ENCODE measurements at regions not wholly inside any gene's neighbourhood (a gene's known extent, or its start where the extent isn't known, plus 50 kb on each side); places are given as distances from the start of the nearest gene placed in this dataset.

DNA sequence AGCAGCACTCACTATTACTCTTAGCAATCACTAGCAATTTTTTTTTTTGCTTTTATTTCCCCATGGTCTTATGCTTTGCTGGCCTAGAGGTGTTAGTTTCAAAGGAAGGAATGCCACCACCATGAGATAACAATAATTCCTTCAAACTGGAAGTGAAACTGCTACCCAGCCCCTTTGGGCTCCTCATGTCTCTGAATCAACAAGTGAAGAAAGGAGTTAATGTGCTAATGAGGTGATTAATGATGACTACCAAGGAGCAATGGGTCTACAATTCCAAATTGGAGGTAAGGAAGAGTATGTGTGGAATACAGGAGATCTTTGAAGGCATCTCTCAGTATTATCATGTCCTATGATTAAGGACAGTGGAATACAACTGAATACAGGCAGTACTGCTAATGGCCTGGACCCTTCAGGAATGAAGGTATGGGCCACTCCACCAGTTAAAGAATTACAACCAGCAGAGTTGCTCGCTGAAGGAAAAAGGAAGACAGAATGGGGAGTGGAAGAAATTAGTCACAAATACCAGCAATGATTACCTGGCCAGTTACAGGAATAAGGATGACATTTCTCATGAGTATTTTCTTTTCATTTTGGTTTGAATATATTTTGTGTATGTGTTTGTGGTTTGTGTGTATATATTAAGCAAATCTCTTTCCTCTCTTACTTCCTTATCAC lies 652.9 kb downstream of the ADGRL2 start:
- H3K9me3 ChIP-seq (ENCODE audit: control insufficient read depth, low read depth, low read length), result no peaks in the 10 kb centered on the region
- no peak overlapping the region for H3K27ac ChIP-seq (ENCODE audit: low read length)
- H3K4me1 ChIP-seq (ENCODE audit: control insufficient read depth, low read depth, low read length), result no peaks in the 10 kb centered on the region
- H3K27me3 ChIP-seq (ENCODE audit: control insufficient read depth, insufficient read depth, low read length), result no peaks in the 10 kb centered on the region
- H3K9ac ChIP-seq (ENCODE audit: low read length), result no peak overlapping the region
- H3K36me3 ChIP-seq (ENCODE audit: control insufficient read depth, low read depth, low read length), result no peaks in the 10 kb centered on the region
- H3K4me3 ChIP-seq (ENCODE audit: low read length), result no peak overlapping the region

DNA sequence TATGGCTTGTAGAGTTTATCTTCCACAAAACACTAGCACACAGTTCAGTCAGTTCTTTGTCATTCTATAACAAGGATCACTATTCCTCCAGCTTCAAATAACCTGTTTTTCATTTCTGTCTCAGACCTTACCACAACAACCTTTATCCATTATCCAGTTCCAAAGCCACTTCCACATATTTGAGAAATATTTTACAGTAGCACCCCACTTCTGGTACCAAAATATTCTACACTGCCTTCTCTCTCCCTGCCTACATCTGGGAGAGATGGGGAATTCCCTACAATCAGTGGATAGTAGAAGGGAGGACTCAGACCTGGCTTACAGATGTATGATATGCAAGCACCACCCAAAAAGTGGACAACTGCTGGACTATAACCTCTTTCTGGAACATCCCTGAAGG lies 651.4 kb downstream of the ADGRL2 start:
- no peak overlapping the region for H3K4me3 ChIP-seq (ENCODE audit: low read length)
- H3K27me3 ChIP-seq (ENCODE audit: control insufficient read depth, insufficient read depth, low read length), result no peaks in the 10 kb centered on the region
- no peaks in the 10 kb centered on the region for H3K9me3 ChIP-seq (ENCODE audit: control insufficient read depth, low read depth, low read length)
- no peak overlapping the region for H3K27ac ChIP-seq (ENCODE audit: low read length)
- H3K9ac ChIP-seq (ENCODE audit: low read length), result no peak overlapping the region
- no peaks in the 10 kb centered on the region for H3K4me1 ChIP-seq (ENCODE audit: control insufficient read depth, low read depth, low read length)
- H3K36me3 ChIP-seq (ENCODE audit: control insufficient read depth, low read depth, low read length), result no peaks in the 10 kb centered on the region

DNA sequence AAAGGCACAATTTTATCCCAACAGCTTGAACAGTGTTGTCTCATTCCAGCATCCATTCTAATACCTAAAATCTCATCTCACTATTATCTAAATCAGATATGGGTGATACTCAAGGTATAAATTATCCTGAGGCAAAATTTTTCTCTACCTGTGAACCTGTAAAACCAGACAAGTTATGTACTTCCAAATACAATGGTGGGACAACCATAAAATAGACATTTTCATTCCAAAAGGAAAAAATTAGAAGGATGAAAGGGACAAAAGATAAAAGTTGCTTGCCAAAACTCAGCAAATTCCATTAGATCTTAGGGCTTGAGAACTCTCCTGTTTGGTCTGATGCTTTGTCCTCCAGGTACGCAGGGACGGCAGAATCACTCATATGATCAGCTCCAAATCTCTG lies 650.5 kb downstream of the ADGRL2 start:
- no peaks in the 10 kb centered on the region for H3K27me3 ChIP-seq (ENCODE audit: control insufficient read depth, insufficient read depth, low read length)
- no peaks in the 10 kb centered on the region for H3K4me1 ChIP-seq (ENCODE audit: control insufficient read depth, low read depth, low read length)
- no peak overlapping the region for H3K9ac ChIP-seq (ENCODE audit: low read length)
- H3K27ac ChIP-seq (ENCODE audit: low read length), result no peak overlapping the region
- no peaks in the 10 kb centered on the region for H3K36me3 ChIP-seq (ENCODE audit: control insufficient read depth, low read depth, low read length)
- no peak overlapping the region for H3K4me3 ChIP-seq (ENCODE audit: low read length)
- no peaks in the 10 kb centered on the region for H3K9me3 ChIP-seq (ENCODE audit: control insufficient read depth, low read depth, low read length)

- Histone ChIP-seq H3K4me3 (ENCODE audit: low read length) (no peak overlapping the region), H3K9ac (ENCODE audit: low read length) (no peak overlapping the region), H3K9me3 (ENCODE audit: control insufficient read depth, low read depth, low read length) (no peaks in the 10 kb centered on the region), H3K4me1 (ENCODE audit: control insufficient read depth, low read depth, low read length) (no peaks in the 10 kb centered on the region), H3K27me3 (ENCODE audit: control insufficient read depth, insufficient read depth, low read length) (no peaks in the 10 kb centered on the region), H3K36me3 (ENCODE audit: control insufficient read depth, low read depth, low read length) (no peaks in the 10 kb centered on the region), H3K27ac (ENCODE audit: low read length) (no peak overlapping the region)
These were observed 648.8 kb downstream of the ADGRL2 start for GRCh38 chr1:82449506-82450057.

- no peaks in the 10 kb centered on the region for H3K9me3 ChIP-seq (ENCODE audit: control insufficient read depth, low read depth, low read length)
- H3K9ac ChIP-seq (ENCODE audit: low read length), result no peak overlapping the region
- no peak overlapping the region for H3K4me3 ChIP-seq (ENCODE audit: low read length)
- H3K27me3 ChIP-seq (ENCODE audit: control insufficient read depth, insufficient read depth, low read length), result no peaks in the 10 kb centered on the region
- no peaks in the 10 kb centered on the region for H3K4me1 ChIP-seq (ENCODE audit: control insufficient read depth, low read depth, low read length)
- no peaks in the 10 kb centered on the region for H3K36me3 ChIP-seq (ENCODE audit: control insufficient read depth, low read depth, low read length)
- H3K27ac ChIP-seq (ENCODE audit: low read length), result no peak overlapping the region
These were observed 646.2 kb downstream of the ADGRL2 start for GRCh38 chr1:82446955-82447354.

DNA sequence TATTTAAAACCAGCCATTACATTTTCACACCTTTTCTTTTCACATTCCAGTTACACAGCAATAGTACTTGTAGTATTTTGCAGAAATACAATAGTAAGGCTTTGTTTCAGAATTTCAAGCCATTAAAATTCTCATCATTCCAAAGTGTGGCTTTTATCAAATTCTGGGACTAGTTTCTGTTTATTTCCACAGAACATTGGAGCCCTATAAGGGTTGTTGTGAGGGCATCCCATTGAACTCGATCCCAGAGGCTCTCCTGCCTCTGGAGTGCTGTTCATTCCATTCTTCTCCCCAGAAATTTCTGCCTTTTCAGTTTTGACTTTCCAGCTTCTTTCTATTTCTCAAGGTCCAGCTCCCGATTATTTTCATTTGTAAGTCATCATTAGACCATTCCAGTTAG lies 645.5 kb downstream of the ADGRL2 start:
- Histone ChIP-seq H3K4me1 (ENCODE audit: control insufficient read depth, low read depth, low read length) (no peaks in the 10 kb centered on the region), H3K4me3 (ENCODE audit: low read length) (no peak overlapping the region), H3K27me3 (ENCODE audit: control insufficient read depth, insufficient read depth, low read length) (no peaks in the 10 kb centered on the region), H3K27ac (ENCODE audit: low read length) (no peak overlapping the region), H3K9me3 (ENCODE audit: control insufficient read depth, low read depth, low read length) (no peaks in the 10 kb centered on the region), H3K36me3 (ENCODE audit: control insufficient read depth, low read depth, low read length) (no peaks in the 10 kb centered on the region), H3K9ac (ENCODE audit: low read length) (no peak overlapping the region)

DNA sequence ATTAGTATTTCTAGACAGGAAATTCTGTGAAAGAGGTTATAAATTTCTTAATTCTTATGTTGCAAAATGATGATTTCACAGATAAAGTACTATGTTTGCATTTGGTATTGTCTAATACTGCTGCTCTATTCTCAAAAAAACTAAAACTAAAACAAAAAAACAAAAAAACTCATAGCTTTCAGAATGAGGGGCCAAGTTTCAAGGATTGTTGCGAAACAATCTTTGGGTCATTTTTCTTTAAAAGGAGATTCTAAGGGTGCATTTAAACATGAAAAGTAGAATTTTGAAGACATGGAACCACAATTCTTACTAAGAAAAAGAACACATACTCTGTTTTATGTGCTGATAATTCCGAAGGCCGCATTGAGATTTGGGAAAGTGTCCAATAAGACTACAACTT lies 645.1 kb downstream of the ADGRL2 start:
- Histone ChIP-seq H3K27me3 (ENCODE audit: control insufficient read depth, insufficient read depth, low read length) (no peaks in the 10 kb centered on the region), H3K4me1 (ENCODE audit: control insufficient read depth, low read depth, low read length) (no peaks in the 10 kb centered on the region), H3K9me3 (ENCODE audit: control insufficient read depth, low read depth, low read length) (no peaks in the 10 kb centered on the region), H3K9ac (ENCODE audit: low read length) (no peak overlapping the region), H3K4me3 (ENCODE audit: low read length) (no peak overlapping the region), H3K27ac (ENCODE audit: low read length) (no peak overlapping the region), H3K36me3 (ENCODE audit: control insufficient read depth, low read depth, low read length) (no peaks in the 10 kb centered on the region)

DNA sequence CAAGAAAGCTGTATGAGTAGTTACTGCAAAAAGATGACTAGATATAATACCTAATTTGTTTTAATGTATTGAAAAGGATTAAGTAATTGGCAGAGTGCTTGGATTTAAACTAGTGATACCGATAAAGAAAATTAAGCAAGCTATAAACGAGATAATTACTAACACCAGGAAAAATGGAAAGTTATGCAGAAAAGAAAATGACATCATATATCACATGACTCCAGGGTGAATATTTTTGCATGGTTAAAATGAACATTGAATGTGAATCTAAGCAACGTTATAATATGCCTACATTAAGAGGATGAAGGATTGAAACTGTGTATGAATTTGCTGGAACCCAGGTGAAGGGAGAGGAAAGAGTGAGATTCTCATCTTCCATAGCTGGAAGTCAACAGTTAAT lies 644.4 kb downstream of the ADGRL2 start:
- H3K27me3 ChIP-seq (ENCODE audit: control insufficient read depth, insufficient read depth, low read length), result no peaks in the 10 kb centered on the region
- H3K9me3 ChIP-seq (ENCODE audit: control insufficient read depth, low read depth, low read length), result no peaks in the 10 kb centered on the region
- no peak overlapping the region for H3K9ac ChIP-seq (ENCODE audit: low read length)
- no peaks in the 10 kb centered on the region for H3K4me1 ChIP-seq (ENCODE audit: control insufficient read depth, low read depth, low read length)
- H3K4me3 ChIP-seq (ENCODE audit: low read length), result no peak overlapping the region
- H3K36me3 ChIP-seq (ENCODE audit: control insufficient read depth, low read depth, low read length), result no peaks in the 10 kb centered on the region
- no peak overlapping the region for H3K27ac ChIP-seq (ENCODE audit: low read length)

DNA sequence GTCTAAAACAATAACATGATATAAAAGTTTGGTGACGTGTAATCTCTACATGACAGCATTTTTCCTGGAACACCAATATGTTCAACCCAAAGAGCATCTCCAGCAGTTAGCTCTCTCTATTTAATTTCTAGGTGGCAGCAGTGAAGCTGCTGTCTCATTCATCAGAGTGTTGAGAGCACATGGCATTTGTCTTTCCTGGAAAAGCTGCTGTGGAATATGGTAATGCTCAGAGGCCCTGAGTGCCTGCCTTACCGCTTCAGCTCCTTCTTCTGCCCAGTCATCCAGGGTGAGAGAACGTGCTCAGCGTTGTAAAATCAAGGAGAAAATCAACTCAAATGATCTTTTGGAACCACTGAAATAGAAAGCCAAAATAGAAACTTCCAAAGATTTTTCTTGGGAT lies 640.7 kb downstream of the ADGRL2 start:
- no peaks in the 10 kb centered on the region for H3K9me3 ChIP-seq (ENCODE audit: control insufficient read depth, low read depth, low read length)
- no peaks in the 10 kb centered on the region for H3K4me1 ChIP-seq (ENCODE audit: control insufficient read depth, low read depth, low read length)
- no peaks in the 10 kb centered on the region for H3K27me3 ChIP-seq (ENCODE audit: control insufficient read depth, insufficient read depth, low read length)
- no peak overlapping the region for H3K4me3 ChIP-seq (ENCODE audit: low read length)
- H3K27ac ChIP-seq (ENCODE audit: low read length), result no peak overlapping the region
- no peaks in the 10 kb centered on the region for H3K36me3 ChIP-seq (ENCODE audit: control insufficient read depth, low read depth, low read length)
- H3K9ac ChIP-seq (ENCODE audit: low read length), result no peak overlapping the region

- no peak overlapping the region for H3K4me3 ChIP-seq (ENCODE audit: low read length)
- no peak overlapping the region for H3K9ac ChIP-seq (ENCODE audit: low read length)
- H3K27me3 ChIP-seq (ENCODE audit: control insufficient read depth, insufficient read depth, low read length), result no peaks in the 10 kb centered on the region
- H3K36me3 ChIP-seq (ENCODE audit: control insufficient read depth, low read depth, low read length), result no peaks in the 10 kb centered on the region
- H3K4me1 ChIP-seq (ENCODE audit: control insufficient read depth, low read depth, low read length), result no peaks in the 10 kb centered on the region
- no peak overlapping the region for H3K27ac ChIP-seq (ENCODE audit: low read length)
- no peaks in the 10 kb centered on the region for H3K9me3 ChIP-seq (ENCODE audit: control insufficient read depth, low read depth, low read length)
These were observed 622.6 kb downstream of the ADGRL2 start for GRCh38 chr1:82423174-82423815.

GRCh38 chr1:82421782-82422181 lies 621.0 kb downstream of the ADGRL2 start:
- no peak overlapping the region for H3K27ac ChIP-seq (ENCODE audit: low read length)
- no peaks in the 10 kb centered on the region for H3K36me3 ChIP-seq (ENCODE audit: control insufficient read depth, low read depth, low read length)
- H3K27me3 ChIP-seq (ENCODE audit: control insufficient read depth, insufficient read depth, low read length), result no peaks in the 10 kb centered on the region
- no peak overlapping the region for H3K4me3 ChIP-seq (ENCODE audit: low read length)
- H3K9me3 ChIP-seq (ENCODE audit: control insufficient read depth, low read depth, low read length), result no peaks in the 10 kb centered on the region
- no peak overlapping the region for H3K9ac ChIP-seq (ENCODE audit: low read length)
- no peaks in the 10 kb centered on the region for H3K4me1 ChIP-seq (ENCODE audit: control insufficient read depth, low read depth, low read length)

- H3K27ac ChIP-seq (ENCODE audit: low read length), result no peak overlapping the region
These were observed 619.9 kb downstream of the ADGRL2 start for GRCh38 chr1:82420584-82420983.

More at GRCh38 chr1:82420584-82420983, 619.9 kb downstream of the ADGRL2 start:
- no peak overlapping the region for H3K4me3 ChIP-seq (ENCODE audit: low read length)
- H3K9me3 ChIP-seq (ENCODE audit: control insufficient read depth, low read depth, low read length), result no peaks in the 10 kb centered on the region
- H3K27me3 ChIP-seq (ENCODE audit: control insufficient read depth, insufficient read depth, low read length), result no peaks in the 10 kb centered on the region
- no peaks in the 10 kb centered on the region for H3K4me1 ChIP-seq (ENCODE audit: control insufficient read depth, low read depth, low read length)
- no peak overlapping the region for H3K9ac ChIP-seq (ENCODE audit: low read length)
- H3K36me3 ChIP-seq (ENCODE audit: control insufficient read depth, low read depth, low read length), result no peaks in the 10 kb centered on the region
